GM19468 (cell line): ENCODE measurements at regions not wholly inside any gene's neighbourhood (a gene's known extent, or its start where the extent isn't known, plus 50 kb on each side); places are given as distances from the start of the nearest gene placed in this dataset.

Experiments
- ATAC-seq: cut with Tn5 transposase; IDR thresholded peaks from one replicate; pipeline ENCODE4 v1.9.1; 2021; ENCODE audit warnings: mild to moderate bottlenecking, moderate library complexity, moderate number of reproducible peaks; ENCODE audit not compliant: unreplicated experiment; ENCODE audit errors: extremely low read depth

DNA sequence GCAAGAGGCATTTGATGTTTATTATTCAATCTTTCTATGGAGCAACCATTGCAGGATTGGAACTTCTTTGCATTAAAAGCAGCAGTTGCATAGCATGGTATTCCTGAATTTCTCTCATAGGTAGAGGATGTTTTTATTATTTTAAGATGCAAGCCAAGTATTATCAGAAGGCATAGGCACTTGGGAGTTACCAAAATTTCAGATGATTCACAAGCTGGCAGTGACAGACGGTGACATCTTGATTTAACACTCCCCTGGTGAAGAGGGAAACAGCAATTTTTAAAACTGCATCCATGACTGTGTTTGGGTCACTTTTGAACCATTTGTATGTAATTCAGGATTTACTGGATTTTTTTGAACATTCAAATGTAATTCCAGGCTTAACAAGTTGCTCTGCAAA lies 654.3 kb downstream of the SLC4A3 start:
- no peak for ATAC-seq

GRCh38 chr2:220282236-220282635 lies 654.8 kb downstream of the SLC4A3 start:
- no peak for ATAC-seq

GRCh38 chr2:220293966-220294365 lies 666.5 kb downstream of the SLC4A3 start:
- no peak for ATAC-seq

- no peak for ATAC-seq
Observed at GRCh38 chr2:220296174-220296573, 668.7 kb downstream of the SLC4A3 start.

- no peak for ATAC-seq
Observed at GRCh38 chr2:220297093-220297492, 669.7 kb downstream of the SLC4A3 start.

GRCh38 chr2:220300806-220301205 lies 673.4 kb downstream of the SLC4A3 start:
- no peak for ATAC-seq

DNA sequence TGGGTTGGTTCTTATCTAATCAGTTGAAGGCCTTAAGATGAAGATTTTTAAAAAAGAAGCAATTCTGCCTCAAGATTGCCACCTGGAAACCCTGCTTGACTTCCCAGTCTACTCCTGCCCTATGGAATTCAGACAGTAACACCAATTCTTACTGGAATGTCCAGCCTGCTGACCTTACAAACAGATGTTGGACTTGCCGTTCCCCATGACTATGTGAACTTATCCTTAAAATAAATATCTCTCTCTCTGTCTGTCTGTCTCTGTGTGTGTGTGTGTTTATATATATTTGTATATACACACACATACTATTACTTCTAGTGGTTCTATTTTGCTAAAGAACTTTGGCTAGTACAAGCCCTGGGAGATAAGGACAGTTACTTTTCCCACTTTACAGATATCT lies 675.3 kb downstream of the SLC4A3 start:
- ATAC-seq = no peak

- ATAC-seq = no peak
Observed at GRCh38 chr2:220309215-220309614, 681.8 kb downstream of the SLC4A3 start.

DNA sequence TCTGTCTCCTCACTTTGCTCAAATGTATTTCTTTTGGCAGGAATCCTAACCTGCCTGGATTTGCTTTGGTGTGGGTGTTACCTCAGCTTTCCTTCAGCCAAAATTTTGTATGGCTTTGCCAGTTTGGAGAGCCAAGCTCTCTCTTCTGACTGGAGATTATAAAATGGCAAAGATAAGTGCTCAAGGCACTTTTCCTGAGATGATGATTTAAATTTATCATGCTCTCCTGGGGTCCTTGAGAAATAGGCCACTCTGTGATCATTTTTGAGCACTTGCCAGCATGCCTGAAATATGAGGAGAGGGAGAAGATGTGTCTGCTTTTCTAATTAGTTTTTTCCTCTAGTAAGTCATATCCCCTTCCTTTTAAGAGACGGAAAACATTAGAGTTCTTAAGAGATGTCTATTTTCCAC lies 683.0 kb downstream of the SLC4A3 start:
- ATAC-seq = no peak

GRCh38 chr2:220315098-220315823 lies 687.8 kb downstream of the SLC4A3 start:
- no peak for ATAC-seq

DNA sequence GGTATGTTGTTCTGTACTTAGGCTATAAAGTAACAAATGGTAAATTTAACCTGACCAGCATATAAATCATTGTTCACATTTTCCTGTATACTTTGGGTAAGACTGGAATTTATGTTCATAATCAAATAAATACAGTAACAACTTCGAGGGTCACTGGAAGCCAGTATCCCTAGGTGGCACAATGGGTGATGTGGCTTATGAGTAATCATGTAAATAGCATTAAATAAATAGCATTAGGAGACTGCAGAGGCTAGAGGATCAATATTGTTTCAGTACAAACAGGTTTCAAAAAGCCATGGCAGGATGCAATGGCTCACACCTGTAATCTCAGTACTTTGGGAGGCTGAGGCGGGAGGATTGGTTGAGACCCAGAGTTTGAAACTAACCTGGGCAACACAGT lies 690.6 kb downstream of the SLC4A3 start:
- no peak for ATAC-seq

- ATAC-seq = no peak
Observed at GRCh38 chr2:220318508-220318907, 691.1 kb downstream of the SLC4A3 start.

GRCh38 chr2:220320326-220320725 lies 692.9 kb downstream of the SLC4A3 start:
- ATAC-seq = no peak

DNA sequence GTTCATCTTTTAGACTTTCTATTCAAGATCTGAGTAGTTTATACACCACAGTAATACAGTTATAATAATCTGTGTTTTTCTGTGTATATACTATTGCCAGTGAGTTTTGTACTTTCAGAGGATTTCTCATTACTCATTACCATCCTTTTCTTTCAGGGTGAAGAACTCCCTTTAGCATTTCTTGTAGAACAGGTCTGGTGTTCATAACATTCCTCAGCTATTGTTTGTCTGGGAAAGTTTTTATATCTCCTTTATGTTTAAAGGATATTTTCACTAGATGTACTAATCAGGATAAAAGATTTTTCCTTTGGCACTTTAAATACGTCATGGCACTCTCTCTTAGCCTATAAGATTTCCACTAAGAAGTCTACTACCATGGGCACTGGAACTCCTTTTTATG lies 705.5 kb downstream of the SLC4A3 start:
- ATAC-seq = no peak

GRCh38 chr2:220334210-220334609 lies 706.8 kb downstream of the SLC4A3 start:
- no peak for ATAC-seq

- ATAC-seq = no peak
Observed at GRCh38 chr2:220334871-220335590, 707.6 kb downstream of the SLC4A3 start.

DNA sequence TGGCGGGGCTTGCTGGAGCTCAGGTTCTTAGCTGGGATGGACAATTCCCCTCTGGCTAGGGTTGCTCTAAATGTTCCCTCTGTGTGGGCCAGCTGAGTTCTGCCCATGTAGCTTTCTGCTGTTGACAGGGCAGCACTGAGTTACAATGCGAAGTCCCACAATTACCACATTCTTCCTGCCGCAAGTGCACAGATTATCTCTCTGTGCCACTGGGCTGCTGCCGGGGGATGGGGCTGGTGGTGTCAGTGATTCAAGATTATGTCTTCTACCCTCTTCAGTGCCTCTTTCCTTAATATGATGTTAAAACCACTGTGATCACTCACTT lies 708.1 kb downstream of the SLC4A3 start:
- ATAC-seq = no peak

DNA sequence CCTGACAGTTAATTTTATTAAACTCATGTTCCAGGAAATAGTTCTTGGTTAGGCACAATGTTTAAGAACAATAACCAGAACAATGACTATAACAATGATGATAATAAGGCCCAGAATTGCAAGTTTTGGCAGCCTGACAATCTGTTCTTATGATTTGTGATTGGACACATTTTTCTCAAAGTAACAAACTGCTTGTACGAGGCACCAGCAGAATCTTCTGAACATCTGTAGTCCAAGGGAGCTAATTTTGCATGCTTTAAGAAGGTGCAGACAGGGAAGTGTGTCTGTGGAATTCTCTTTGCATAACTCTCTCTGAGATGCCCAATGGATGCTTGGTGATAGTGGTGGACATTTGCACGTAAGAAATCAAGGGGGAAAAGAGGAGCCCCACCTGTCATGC lies 709.3 kb downstream of the SLC4A3 start:
- no peak for ATAC-seq

- ATAC-seq = no peak
Observed at GRCh38 chr2:220337611-220338440, 710.4 kb downstream of the SLC4A3 start.

- no peak for ATAC-seq
Observed at GRCh38 chr2:220341014-220341413, 713.6 kb downstream of the SLC4A3 start.

GRCh38 chr2:220346919-220347318 lies 719.5 kb downstream of the SLC4A3 start:
- no peak for ATAC-seq
